T47D (cell line): ENCODE measurements at regions not wholly inside any gene's neighbourhood (a gene's known extent, or its start where the extent isn't known, plus 50 kb on each side); places are given as distances from the start of the nearest gene placed in this dataset.

Source experiments
- DNase-seq, 2 experiments: peaks; one replicate each; pipeline versions ENCODE4 v3.0.0 to v3.0.0-alpha.2; 2011 to 2012; ENCODE audit warnings: low read depth in 1 of 2, low spot score in 1 of 2
- JUND ChIP-seq: IDR thresholded peaks from 2 replicates; pipeline ENCODE4 v1.6.1; 2012; ENCODE audit warnings: low read depth
- in situ Hi-C: cut with HindIII; loops from 2 replicates; pipeline ENCODE4 v1.10.0; 2016; ENCODE audit warnings: low sequenced_read_pairs, low pct_unique_long_range_greater_than_20kb

DNA sequence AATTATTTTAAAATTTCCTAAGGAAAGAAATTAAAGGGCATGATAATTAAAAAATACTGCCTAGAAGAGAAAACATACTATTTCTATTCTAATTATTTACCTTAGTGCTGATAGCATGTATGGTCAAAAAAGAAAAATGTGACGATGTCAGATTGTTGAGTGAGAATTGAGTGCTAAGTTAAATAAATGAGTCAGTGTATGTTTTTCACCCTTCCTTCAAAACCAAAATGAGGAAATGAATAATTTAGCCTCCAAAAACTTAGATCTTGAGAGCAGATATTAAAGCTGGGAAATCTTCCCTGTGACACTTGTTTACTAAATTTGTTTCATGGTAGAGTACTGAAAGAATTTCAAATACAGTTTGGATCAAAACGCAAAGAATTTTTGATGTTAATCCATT, 58.6 kb upstream of the NYAP2 start:
- in situ Hi-C loops: no loop called here
- no peak for DNase-seq

GRCh38 chr2:225337183-225337582, 62.3 kb upstream of the NYAP2 start:
- no peak for TF ChIP-seq JUND
- DNase-seq: no peak
- in situ Hi-C loops: no loop called here

More for the DNA sequence above, 58.6 kb upstream of the NYAP2 start:
- TF ChIP-seq JUND: no peak

- in situ Hi-C loops: no loop called here
- TF ChIP-seq JUND: no peak
- DNase-seq: peak in 1 of 2 experiments; percentile 22
These were observed 65.0 kb upstream of the NYAP2 start for GRCh38 chr2:225334514-225334913.

DNA sequence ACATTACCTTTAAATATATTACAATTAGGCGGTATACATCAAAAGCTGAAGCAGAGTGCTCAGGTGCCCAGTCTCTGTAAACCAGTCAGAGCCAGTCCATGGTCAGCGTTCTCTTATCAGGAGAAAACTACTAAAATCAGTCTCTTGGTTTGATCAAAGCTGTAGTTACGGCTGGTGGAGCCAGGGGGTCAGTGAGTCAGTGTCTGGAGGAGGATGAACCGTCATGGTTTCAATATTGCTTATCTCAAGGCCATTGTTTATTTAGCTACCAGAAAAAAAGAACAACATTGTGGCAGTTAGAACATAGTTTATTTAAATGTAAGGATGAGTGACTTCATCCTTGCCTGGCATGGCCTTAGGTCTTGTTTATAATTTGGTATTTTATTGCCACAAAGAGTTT, 71.3 kb upstream of the NYAP2 start:
- no peak for DNase-seq
- TF ChIP-seq JUND: no peak
- in situ Hi-C loops: no loop called here

DNA sequence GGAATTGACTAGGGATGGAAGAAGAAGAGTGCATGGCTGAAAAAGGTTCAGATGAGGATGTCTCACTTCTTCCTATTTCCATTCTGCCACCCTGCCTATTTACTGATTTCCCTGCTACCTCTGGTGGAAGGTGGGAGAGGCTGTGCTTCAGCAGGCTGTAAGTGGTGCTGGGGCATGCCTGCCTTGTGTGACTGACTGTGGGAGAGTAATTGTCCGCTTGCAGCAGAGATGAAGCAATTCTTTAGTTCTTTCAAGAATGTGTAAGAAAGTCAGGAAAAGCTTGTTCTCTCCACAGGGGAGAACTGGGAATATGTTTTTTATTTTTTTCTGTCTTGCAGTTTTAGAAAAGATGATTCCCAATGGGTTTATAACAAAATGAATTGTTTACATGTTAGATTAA, 72.5 kb upstream of the NYAP2 start:
- DNase-seq: no peak
- in situ Hi-C loops: no loop called here
- TF ChIP-seq JUND: no peak

DNA sequence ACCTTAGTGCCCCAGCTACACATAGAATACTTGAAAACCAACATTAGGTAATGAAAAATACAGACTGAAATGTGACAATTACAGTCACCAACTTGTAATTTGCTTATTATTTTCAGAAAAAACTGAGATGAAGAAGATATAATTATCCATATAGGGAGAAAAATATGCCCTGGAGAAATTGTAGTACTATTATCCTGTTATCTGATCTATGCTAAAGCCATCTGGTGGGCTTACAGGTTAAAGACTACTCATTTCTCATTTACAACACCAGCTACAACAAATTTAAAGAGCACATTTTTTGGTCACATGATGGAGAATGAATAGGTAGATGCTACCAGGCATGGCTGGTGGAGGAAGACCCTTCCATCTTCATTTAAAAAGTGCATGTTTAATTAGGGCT, 79.6 kb upstream of the NYAP2 start:
- in situ Hi-C loops: no loop called here
- no peak for TF ChIP-seq JUND
- no peak for DNase-seq

DNA sequence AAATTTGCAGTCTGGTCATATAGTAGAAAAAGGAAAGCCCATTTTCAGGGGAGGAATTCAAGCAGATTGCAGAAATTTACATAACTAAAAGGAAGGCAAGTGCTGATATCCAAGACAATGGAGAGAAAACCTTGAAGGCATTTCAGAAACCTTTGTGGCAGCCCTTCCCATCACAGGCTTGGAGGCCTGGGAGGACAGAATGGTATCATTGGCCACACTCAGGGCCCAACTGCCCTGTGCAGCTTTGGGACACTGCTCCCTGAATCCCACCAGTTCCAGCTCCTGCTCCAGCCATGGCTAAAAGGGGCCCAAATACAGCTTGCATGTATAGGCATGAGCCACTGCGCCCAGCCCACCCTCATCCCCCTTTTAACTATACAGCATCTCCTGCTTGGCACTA, 81.1 kb upstream of the NYAP2 start:
- DNase-seq: no peak
- in situ Hi-C loops: no loop called here
- TF ChIP-seq JUND: no peak

GRCh38 chr2:225317186-225317585, 82.3 kb upstream of the NYAP2 start:
- no peak for DNase-seq
- no peak for TF ChIP-seq JUND
- in situ Hi-C loops: no loop called here

GRCh38 chr2:225310745-225311144, 88.8 kb upstream of the NYAP2 start:
- in situ Hi-C loops: no loop called here

GRCh38 chr2:225309516-225309915, 90.0 kb upstream of the NYAP2 start:
- in situ Hi-C loops: no loop called here
- no peak for TF ChIP-seq JUND
- no peak for DNase-seq

More at GRCh38 chr2:225310745-225311144, 88.8 kb upstream of the NYAP2 start:
- TF ChIP-seq JUND: no peak
- no peak for DNase-seq

DNA sequence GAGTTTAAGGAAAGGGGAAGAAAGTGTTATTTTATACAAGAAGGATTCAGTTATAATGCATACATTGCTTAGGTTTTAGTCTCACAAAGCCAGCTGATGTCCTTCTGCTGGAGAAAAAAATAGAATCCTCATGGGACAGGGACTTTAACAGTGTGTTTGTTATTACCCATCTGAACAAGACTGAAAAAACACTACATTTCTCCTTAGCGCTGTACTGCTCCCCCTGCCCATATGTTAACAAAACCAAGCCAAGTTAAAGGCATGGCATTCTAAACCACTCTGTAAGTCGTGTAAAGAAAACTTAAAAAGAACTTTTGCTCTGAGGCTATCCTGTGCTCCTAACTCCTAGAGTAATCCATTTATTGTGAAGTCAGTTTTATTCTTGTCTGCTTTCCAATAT, 102.6 kb upstream of the NYAP2 start:
- TF ChIP-seq JUND: no peak
- no peak for DNase-seq
- in situ Hi-C loops: no loop called here

DNA sequence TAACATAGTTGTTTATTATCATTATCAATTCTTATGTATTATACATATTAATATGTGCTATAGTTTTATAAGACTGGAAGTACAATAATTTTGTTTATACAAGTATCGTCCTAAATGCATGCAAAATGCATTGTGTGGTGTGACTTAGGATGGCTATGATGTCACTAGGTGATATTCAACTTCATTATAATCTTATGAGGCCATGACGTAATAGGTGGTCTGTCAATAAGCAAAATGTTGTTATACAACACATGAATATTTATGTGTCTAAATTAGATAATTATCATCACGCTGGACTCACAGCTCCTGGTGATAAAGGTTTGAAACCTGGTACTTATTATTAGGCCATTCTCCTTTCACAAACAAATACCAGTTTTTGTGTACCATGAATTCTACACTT, 104.4 kb upstream of the NYAP2 start:
- in situ Hi-C loops: no loop called here
- TF ChIP-seq JUND: no peak
- no peak for DNase-seq

DNA sequence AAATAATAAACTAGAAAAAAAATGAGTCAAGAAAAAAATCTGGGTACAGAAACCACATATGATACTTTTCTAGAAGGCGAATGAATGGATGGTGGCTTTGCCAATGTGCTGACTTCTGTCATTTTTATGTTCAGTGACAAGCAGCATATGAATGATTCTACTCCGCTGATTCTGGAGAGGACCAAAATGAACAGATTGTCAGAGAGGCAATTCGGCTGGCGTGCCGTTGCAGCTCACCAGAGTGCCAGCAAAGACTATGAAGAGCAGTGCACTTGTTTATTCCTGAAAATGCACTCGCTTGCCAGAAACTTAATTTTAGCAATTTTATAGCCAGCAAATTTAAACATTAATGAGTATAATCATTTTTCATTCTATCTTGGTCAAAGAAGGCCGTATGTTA, 105.9 kb upstream of the NYAP2 start:
- TF ChIP-seq JUND: no peak
- in situ Hi-C loops: no loop called here
- DNase-seq: no peak

DNA sequence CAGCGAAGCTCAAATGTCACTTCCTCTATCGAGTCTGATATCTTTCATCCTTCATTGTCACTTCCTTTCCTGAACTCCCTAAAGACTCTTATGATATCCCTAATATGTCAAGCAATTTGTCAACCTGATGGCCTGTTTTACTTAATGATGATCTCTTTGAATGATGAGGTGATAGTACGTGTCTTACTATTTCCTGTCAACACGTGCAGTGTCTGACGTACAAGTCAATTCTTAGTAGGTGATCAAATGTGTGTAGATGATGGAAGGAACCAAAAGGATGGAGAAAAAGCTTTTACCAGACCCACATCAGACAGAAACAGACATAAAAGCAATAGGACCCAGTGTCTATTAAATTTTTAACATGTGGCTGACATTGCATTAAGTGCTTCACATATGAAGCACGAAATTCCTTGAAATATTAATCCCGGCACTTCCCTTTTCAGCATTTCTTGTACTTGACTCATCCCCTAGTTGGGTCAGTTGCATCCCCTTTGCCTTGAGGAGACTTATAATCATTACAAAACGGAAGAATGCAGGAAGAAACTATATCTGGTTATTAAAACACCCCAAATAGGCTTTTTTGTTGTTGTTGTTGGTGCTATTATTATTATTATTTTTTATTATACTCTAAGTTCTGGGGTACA, 108.6 kb upstream of the NYAP2 start:
- in situ Hi-C loops: no loop called here
- TF ChIP-seq JUND: no peak
- no peak for DNase-seq
